Activated CD8-positive, alpha-beta memory T cell treated with anti-CD3 and anti-CD28 coated beads for 1 hour (primary cell): ENCODE measurements at regions not wholly inside any gene's neighbourhood (a gene's known extent, or its start where the extent isn't known, plus 50 kb on each side); places are given as distances from the start of the nearest gene placed in this dataset.
"Not testable (repeated sequence)": the region's sequence is repeated elsewhere in the genome, so short reads cannot be mapped to it uniquely, and the experiment has no call there.

ENCODE experiments used
- DNase-seq, 2 donors: peaks; one replicate each; pipeline ENCODE4 v3.0.0-alpha.2; 2020; ENCODE audit warnings: low read depth in 1 of 2; ENCODE audit errors: extremely low read depth in 1 of 2

DNA sequence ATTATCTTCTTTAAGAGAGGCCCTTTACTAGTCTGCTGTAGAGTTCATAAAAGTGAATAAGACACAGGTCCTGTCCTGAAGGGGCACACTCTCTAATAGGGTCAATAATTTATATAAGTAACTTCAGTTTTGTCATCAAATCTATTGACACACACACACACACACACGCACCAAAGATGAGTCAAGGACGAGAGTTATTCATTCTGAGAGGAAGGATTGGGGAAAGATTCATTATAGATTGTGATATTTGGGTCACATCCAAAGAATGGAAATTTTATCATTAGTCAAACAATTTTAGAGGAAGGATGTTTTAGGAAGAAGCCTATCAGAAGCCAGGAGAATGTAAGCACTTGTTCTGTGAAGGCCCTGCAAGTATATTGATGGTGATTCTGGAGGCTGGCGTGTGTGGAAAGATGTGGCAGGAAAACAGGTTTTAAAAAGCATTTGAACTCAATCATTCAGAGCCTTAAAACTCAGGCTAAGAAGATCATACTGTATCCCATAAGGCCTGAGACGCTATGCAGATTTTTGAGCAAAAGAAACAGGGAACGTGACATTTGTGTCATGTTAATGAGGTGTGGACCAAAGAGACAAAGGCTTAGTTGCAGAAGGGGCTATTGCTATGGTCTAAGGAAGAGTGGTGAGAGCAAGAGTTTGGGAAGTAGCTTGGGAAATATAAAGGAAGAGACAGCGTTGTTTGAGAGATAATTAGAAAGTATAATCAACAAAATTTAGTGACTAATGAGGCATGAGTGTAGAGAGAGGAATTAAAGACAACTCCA lies 161.4 kb upstream of the PREP start:
- DNase-seq, result no peak

DNA sequence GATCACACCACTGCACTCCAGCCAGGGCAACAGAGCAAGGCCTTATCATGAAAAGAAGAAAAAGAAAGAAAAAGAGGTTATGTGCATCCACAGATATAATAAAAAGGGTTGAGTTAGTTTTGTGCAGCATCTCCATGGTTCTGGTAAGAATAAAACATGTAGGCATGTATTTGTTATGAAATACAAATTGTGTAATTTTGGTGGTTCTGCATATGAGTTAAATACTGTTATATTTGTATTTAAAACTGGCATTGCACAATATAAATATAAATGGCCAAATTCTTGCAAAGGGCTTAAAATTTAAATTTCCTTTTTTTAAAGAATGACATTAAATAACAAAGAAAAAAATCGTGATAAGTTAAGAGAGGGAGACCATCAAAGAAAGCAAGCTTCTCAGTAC lies 159.1 kb upstream of the PREP start:
- no peak for DNase-seq

DNA sequence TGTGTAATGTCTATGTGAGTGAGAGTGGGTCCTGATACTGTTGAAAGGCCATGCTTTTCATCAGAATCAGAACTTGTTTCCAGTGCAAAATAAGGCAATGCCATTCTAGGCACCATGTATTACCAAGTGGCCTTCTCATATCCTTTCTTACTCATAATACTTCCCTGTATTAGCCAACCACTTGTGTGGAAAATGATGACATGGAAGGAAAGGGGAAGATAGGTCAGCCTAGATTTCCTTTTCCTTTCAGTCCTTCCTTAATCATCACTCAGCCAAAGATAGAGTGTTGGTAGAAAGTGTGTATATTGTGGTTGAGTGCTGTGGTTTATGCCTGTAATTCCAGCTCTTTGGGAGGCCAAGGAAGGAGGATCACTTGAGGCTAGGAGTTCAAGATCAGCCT lies 158.6 kb upstream of the PREP start:
- no peak for DNase-seq

DNA sequence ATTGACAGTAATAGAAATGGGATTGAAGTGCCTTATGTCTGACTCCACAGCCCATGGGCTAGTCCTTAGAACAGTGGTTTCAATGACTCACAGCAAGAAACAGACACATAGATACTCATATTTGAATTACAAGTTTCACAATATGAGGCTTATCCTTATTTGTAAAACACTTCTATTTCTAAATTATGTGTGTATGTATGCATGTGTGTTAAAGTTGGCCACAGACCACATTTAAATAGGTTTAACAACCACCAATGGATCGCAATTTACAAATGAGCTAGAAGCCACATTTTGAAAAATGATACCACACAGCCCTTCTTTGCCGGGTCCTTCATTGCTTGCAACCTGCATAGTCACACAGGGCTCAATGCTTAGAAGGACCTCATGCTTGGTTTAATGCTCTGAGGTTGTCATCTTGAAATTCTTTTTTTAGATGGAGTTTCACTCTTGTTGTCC lies 157.8 kb upstream of the PREP start:
- DNase-seq, result no peak

DNA sequence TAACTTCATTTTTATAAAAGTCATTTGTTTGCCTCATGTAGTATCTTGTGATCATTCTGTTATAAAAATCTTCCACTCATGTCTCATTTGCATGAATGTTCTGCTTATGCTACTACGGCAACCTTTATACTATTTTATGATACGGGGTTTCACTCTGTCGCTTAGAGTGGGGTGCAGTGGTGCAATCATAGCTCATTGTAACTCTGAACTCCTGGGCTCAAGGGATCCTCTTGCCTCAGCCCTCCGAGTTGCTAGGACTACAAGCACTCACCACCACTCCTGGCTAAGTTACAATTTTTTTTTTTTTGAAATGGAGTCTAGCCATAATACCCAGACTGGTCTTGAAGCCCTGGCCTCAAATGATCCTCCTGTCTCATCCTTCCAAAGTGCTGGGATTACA lies 154.4 kb upstream of the PREP start:
- DNase-seq, result no peak

DNA sequence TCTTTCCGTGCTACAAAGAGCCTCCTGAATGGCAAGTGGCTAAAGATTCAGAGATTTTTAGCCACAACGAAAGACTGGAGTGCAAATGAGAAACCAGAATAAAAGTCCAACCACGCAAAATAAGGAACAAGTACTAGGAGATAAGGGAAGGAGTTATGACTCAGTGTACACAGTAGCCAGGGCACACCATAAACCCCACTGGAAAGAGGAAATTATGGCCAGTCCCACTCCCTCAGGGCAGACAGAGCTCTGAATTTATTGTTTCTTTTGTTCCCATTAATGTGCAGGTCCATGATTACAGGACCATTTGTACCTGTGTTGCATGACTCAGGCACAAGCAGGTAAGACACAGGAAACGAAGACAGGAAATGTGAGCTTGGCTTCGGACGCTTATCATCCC lies 150.3 kb upstream of the PREP start:
- no peak for DNase-seq

DNA sequence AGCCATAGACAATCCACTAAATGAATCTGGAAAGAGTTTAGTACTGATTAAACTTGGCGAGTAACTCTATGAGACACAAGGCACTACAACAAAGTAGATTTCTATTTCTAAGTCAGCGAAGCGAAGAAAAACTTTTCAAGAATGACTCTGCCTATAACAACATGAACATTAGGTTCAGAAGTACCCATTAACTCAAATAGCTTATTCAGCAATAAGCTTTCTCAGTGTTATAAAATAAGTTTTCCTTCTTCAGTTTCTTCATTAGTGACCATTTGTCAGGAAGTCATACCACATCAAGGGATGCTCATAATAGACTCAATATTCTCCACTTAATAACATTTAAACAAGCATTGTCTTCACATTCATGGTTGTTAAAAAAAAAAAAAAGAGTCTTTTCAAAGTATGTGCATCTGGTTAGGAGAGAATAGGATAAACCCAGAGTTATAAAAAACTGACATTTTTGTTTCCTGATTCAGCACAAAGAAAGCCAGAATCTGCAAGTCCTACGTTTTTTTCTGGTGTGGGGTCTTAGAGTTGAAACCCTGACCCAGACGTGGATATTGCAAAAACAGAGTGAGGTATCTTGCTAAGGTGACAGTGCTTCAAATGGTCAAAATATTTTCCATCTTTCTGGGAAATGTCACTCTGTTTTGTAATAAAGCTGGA lies 148.2 kb upstream of the PREP start:
- no peak for DNase-seq

DNA sequence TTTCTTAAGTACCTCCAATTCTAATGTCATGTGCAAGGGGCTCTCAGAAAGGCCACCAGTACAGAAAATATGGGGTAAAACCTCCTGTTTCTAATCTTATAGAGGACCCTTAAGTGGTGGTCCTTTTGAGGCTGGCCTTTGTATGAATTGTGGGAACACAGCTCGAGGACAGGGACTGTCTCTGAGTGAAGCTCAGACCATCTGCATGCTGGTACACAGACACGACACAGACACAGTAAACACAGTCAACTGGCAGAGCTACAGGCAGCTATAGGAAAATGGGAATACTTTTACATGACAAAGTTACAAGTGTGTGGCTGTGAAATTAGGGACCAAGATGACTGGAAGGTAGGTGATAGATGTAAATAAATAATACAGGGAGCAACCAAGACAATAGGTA lies 143.9 kb upstream of the PREP start:
- DNase-seq, result no peak

DNA sequence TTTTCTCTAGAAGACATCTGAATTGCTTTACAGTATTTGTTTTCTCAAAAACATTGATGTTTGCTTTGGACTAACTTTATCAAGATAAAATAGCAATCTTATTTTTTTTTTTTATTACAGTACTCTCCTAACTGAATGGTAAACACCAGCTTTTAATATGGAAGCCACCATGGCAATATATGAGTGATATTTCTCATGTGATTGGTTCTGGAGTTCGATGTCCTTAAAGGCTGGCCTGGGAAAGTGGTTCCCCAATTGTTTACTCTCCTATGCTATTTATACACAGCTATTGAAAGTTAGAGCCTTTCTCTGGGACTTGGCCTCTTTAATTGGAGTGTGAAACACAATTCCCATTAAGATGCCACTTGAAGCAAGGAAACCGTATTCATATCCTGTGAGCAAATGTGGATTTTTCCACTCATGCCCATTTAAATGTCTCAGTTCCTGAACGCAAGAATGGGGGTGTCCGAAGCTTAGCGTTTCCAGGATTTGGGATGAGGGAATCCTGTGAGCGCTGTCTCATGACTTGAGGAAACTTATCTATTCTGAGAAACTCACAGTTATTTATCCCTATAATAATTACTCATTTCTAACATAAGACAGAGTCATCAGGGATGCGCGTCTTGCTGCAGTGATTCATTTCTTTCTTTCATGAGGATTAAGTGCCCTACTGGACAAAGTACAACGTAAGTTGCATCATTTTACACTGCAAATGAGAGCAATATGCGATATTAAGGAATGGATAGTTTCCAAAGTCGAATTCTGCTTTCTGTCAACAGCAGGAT lies 143.3 kb upstream of the PREP start:
- DNase-seq, result no peak

DNA sequence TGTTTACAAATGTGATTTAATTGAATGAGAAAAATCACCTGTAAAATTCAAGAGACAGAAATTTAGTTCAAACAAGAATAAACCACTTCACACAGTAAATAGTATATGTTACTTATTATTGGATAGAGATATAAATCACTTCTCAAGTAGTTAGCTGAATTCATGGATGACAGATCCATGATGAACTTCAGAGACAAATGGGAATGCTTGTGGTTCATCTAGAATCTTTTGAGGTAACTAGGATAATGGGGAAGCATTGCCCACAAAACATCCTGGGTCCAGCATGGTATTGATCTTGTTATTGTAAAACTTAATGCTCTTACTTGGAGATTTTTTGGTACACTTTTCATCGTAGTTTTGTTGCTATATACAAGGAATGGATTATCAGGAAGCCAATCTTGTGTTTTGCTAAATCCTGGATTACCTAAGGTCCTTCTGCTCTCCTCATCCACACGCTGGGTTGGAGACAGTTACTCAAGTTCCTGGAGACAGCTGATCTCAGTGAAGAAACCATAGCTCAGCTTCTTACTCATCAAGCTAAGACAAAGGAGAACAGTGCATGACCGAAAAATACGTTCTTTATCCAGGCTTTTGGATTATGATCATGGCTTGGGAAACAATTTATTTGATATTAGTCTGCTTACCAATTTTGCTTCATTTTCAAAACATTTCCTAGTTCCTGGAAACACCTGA lies 142.5 kb upstream of the PREP start:
- DNase-seq, result no peak

DNA sequence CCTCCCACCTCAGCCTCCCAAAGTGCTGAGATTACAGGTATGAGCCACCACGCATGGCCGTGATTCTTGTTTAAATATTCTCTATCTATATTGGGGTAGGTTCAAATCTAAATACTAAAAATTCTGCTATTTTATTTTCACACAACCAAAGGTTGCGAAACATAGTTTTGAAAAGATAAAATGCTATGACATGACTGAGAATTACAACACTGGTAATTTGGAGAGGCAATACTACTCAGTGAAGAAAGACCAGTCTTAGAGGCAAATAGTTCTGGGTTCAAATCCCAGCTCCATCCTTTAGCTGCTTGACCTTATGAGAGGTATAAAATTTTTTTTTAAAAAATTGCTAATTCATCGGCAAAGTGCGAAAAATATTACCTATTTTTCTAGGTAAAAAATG lies 137.0 kb upstream of the PREP start:
- no peak for DNase-seq

DNA sequence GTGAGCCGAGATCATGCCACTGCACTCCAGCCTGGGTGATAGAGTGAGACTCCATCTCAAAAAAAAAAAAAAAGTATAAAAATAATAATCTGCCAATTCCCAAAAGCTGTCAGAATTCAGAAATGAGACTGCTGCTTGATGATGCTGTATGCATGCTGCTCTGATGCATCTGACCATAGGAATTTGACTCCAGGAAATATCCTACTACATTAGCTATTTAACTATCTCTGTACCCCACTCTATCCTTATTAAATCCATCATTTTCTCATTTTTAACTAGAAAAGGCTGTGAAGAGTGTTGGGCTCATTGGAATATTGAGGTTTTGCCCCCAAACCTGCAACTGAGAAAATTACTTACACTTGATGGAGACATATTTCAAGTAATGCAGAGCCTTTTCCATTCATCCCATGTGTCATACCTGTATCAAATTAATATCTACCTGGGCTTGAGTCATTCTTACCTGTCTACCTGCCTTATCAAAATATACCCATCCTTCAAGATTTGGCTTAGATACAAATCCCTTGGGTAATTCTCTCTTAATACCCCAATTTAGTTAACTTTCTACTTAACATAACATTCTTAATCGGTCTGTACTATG lies 135.2 kb upstream of the PREP start:
- no peak for DNase-seq

DNA sequence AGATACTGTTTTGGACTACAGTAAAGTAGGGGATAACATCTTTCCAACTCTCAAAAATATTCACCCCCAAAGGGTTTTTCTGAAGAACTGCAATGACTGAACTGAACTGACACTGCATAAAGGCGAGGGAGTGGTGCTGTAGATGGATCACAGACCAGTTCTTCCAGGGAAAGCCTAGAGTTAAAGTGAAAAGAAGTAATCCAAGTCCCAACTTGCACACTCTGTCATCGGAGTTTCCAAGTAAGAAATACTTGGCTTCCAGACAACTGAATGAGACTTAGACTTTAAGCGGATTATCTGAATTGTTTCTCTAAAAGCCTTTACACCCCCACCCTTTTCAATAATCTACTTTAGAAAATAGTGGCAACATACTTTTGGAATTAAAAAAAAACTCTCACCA lies 134.1 kb upstream of the PREP start:
- DNase-seq, result no peak

DNA sequence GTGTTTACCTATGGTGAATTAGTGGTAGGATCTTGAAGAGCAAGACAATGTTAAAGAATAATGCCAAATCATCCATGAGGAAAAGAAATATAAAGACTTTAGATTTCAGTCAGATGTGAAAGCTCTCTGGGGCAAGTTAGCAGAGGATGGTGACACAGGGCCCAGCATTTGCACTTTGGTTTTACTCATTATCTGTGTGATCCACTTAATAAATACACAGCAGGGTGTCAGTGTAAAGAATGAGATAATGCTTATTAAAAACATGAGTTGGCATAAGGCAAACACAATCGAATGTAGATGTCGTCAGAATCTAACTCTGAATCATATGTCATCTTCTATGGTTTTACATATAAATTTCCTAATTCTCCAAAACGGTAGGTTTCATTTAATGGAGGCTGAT lies 130.4 kb upstream of the PREP start:
- DNase-seq, result no peak

DNA sequence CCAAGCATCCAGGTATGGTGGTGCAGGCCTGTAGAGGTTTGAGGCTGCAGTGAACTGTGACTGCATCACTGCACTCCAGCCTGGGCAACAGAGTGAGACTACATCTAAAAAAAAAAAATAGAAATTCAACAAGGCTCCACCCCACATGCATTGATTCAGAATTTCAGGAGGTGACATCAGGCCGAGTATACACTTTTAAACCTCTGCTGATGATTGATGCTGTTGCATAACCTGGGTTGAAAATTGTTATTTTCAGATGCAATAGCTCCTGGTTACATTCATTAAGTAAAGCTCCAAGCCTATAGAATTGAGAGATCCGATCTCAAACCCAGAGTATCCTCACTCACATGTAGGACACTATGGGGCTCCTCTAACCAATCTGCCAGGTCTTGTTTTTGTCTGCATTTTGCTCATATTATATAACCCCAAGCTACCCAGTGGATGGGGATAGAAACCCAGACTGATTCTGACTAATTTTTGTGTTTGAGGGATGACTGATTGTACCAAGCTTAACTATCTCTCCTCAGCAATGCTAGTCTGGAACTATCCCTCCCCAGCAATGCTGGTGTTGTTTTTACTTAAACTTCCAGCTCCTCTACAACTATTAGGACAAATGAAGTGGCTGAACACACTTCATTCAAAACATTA lies 123.5 kb upstream of the PREP start:
- DNase-seq, result no peak

DNA sequence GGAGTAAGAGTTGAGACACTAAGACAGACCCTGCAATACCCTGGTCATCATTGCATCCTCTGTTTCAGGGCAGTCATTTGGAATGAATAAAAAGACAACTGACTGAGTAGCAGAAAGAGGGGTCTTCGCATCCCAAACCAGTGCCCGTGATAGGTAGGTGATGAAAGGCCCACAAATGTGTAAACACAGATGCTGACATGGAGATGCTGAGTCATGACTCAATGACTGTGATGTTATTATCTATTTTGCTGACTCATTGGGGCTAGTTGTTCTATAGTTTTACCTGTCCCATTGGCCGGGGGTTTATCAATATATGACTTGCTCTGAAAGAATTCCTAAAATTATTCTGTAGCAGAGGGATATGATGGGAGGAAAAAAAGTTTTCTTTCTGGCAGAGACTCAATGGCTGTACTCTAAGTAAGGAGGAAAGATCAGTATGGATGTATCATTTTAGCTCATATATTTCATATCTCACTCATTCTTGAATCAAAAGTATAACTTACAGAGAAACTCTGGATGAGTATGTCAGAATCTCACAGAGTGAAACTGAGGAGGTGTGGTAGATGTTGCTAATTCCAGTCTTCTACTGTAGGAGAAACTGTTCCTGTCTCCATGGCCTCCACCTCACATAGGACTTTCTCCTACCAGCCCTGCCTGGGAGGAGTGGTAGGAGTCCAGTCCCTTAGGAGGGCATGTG lies 119.9 kb upstream of the PREP start:
- DNase-seq, result no peak

DNA sequence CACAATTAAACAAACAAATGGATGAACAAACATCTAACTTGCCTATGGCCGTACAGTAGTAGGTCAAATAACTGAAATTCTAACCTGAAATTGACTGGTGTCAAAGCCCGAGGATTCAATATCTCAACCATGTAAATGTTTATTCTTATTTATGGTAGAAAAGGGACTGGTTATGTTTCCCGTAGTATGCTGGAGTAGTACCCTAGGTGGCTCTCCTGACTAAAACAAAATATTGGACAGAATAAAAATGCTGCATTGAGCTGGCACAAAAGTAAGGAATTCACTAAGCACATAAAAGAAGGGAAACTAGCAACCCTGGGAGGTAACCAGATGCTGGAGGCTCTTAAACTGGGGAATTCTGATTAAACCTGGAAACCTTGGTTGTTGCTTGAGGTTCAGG lies 117.1 kb upstream of the PREP start:
- DNase-seq, result no peak

DNA sequence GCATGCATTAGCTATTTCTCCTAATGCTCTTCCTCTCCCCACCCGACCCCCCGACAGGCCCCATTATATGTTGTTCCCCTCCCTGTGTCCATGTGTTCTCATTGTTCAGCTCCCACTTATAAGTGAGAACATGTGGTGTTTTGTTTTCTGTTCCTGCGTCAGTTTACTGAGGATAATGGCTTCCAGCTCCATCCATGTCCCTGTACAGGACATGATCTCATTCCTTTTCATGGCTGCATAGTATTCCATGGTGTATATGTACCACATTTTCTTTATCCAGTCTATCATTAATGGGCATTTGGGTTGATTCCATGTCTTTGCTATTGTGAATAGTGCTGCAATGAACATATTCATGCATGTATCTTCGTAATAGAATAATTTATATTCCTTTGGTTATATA lies 116.1 kb upstream of the PREP start:
- DNase-seq, result not testable (repeated sequence)

DNA sequence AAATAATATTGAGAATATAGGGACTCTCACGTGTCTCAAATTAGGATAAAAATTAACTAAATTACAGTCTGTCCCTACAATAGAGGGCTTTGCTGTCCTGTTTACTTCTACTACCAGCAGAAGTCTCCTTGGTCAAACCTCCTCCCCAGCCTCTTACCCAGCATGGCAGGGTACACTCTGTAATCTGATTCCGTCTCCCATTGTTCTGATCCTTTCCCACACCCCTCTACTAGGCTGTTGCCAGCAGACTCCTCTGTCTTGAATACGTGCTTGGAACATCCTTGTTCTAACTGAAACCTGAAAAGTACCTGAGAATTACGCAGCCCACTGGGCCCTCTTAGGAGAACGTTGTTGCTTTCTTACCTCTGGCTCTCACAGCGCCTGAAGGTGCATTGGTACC lies 112.2 kb upstream of the PREP start:
- DNase-seq, result no peak

DNA sequence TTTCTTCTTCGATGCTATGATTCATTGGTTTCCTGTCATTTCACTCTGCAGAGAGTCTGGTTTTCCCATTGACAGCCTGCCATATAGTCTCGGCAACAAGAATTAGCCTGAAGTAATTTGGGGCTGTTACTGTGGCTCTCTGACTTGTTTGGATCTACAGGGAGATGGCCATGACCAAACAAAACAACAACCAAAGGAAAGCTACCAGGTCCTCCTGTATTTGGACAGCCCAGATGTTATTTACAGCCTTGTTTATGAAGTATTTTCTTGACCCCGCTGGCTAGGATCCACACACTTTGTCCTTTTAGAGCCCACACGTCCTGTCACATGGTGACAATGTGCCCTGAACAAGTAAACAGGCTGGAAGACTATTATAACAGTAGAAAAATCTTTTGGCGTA lies 111.4 kb upstream of the PREP start:
- no peak for DNase-seq
